ENCODE measurements at regions not wholly inside any gene's neighbourhood (a gene's known extent, or its start where the extent isn't known, plus 50 kb on each side); places are given as distances from the start of the nearest gene placed in this dataset.

- TF ChIP-seq POLR2A (IDR thresholded peaks at IDR 0.05) (no peak), CTCF (IDR thresholded peaks at IDR 0.05) (no peak), POLR2AphosphoS5 (IDR thresholded peaks at IDR 0.05) (no peak)
Observed at GRCh38 chr14:28059254-28059653, 707.3 kb upstream of the FOXG1 start.

Data from gastroesophageal sphincter (tissue), 3 donors.